Smooth muscle cell (in vitro differentiated cells): ENCODE measurements at regions not wholly inside any gene's neighbourhood (a gene's known extent, or its start where the extent isn't known, plus 50 kb on each side); places are given as distances from the start of the nearest gene placed in this dataset.
A peak's percentile ranks its signal among the peaks of the same experiment; 100 is the strongest.

ENCODE experiments used
- DNase-seq: peaks from one replicate; lab custom pipeline; 2025; ENCODE audit not compliant: unreplicated experiment; lab: John Stamatoyannopoulos, UW
- H2AFZ ChIP-seq: fragments of 200-600 bp; sonication (generic); 2 replicates; pipeline ENCODE4 v1.6.0; 2016; ENCODE audit warnings: antibody characterized with exemption, low read depth, mild to moderate bottlenecking
- H3F3A ChIP-seq: fragments of 200-600 bp; sonication (generic); 2 replicates; pipeline ENCODE4 v1.6.0; 2017; ENCODE audit warnings: antibody characterized with exemption, low read depth
- H3K27ac ChIP-seq: fragments of 200-600 bp; sonication (generic); 2 replicates; pipeline ENCODE4 v1.5.1; 2016; ENCODE audit warnings: low read depth, mild to moderate bottlenecking
- H3K27me3 ChIP-seq: fragments of 200-600 bp; sonication (generic); 2 replicates; pipeline ENCODE4 v1.6.1; 2016; ENCODE audit warnings: low read depth, mild to moderate bottlenecking
- H3K36me3 ChIP-seq: fragments of 200-600 bp; sonication (generic); 2 replicates; pipeline ENCODE4 v1.5.1; 2016; ENCODE audit warnings: low read depth
- H3K4me1 ChIP-seq: fragments of 200-600 bp; sonication (generic); 2 replicates; pipeline ENCODE4 v1.5.1; 2016; ENCODE audit warnings: low read depth
- H3K4me2 ChIP-seq: fragments of 200-600 bp; sonication (generic); 2 replicates; pipeline ENCODE4 v1.6.0; 2016; ENCODE audit warnings: mild to moderate bottlenecking
- H3K4me3 ChIP-seq: fragments of 200-600 bp; sonication (generic); 2 replicates; pipeline ENCODE4 v1.5.1; 2016; ENCODE audit warnings: mild to moderate bottlenecking
- H3K79me2 ChIP-seq: fragments of 200-600 bp; sonication (generic); 2 replicates; pipeline ENCODE4 v1.6.0; 2016; ENCODE audit warnings: low read depth, mild to moderate bottlenecking
- H3K9ac ChIP-seq: fragments of 200-600 bp; sonication (generic); 2 replicates; pipeline ENCODE4 v1.6.0; 2016; ENCODE audit warnings: low read depth
- H3K9me3 ChIP-seq: fragments of 200-600 bp; sonication (generic); replicated peaks from 2 replicates; pipeline ENCODE4 v1.5.1; 2016; ENCODE audit warnings: low read depth
- H4K20me1 ChIP-seq: fragments of 200-600 bp; sonication (generic); 2 replicates; pipeline ENCODE4 v1.6.0; 2016; ENCODE audit warnings: low read depth
- CTCF ChIP-seq: fragments of 200-600 bp; sonication (generic); IDR thresholded peaks from 2 replicates; pipeline ENCODE4 v1.5.1; 2017; ENCODE audit warnings: borderline replicate concordance, mild to moderate bottlenecking, antibody characterized with exemption; ENCODE audit not compliant: insufficient read depth, poor library complexity, severe bottlenecking
- WGBS: methylation state at CpG from one replicate; pipeline ENCODE4 v1.1.7; 2016; ENCODE audit warnings: low lambda C conversion rate; 5-methylcytosine and 5-hydroxymethylcytosine counted together

- H3F3A ChIP-seq = no peaks in the 10 kb centered on the region
- no peaks in the 10 kb centered on the region for H3K4me1 ChIP-seq
- no peak for DNase-seq
- H3K4me2 ChIP-seq = peak overlapping the region; percentile 38
- H2AFZ ChIP-seq = peak overlapping the region; percentile 46
- H3K36me3 ChIP-seq = no peaks in the 10 kb centered on the region
- H3K79me2 ChIP-seq = no peaks in the 10 kb centered on the region
- no peaks in the 10 kb centered on the region for H3K9me3 ChIP-seq
- no peak overlapping the region for H3K4me3 ChIP-seq
- H4K20me1 ChIP-seq = no peaks in the 10 kb centered on the region
- no peak for TF ChIP-seq CTCF
- no peaks in the 10 kb centered on the region for H3K27me3 ChIP-seq
- H3K9ac ChIP-seq = peak overlapping the region; percentile 46
- WGBS = 13% methylated on average over 1 of the region's 1 CpG
- peak overlapping the region; percentile 53 for H3K27ac ChIP-seq
These were observed 608.4 kb upstream of the KCND2 start for GRCh38 chr7:119664601-119665000.

GRCh38 chr7:119665796-119666195, 607.2 kb upstream of the KCND2 start:
- no peak overlapping the region for H2AFZ ChIP-seq
- no peaks in the 10 kb centered on the region for H3K79me2 ChIP-seq
- no peak overlapping the region for H3K4me3 ChIP-seq
- H3K4me2 ChIP-seq = no peak overlapping the region
- no peaks in the 10 kb centered on the region for H3K4me1 ChIP-seq
- no peaks in the 10 kb centered on the region for H3K9me3 ChIP-seq
- no peaks in the 10 kb centered on the region for H3F3A ChIP-seq
- no peak for DNase-seq
- H3K9ac ChIP-seq = no peak overlapping the region
- no peak for TF ChIP-seq CTCF
- no peaks in the 10 kb centered on the region for H3K36me3 ChIP-seq
- H3K27me3 ChIP-seq = no peaks in the 10 kb centered on the region
- no peak overlapping the region for H3K27ac ChIP-seq
- H4K20me1 ChIP-seq = no peaks in the 10 kb centered on the region

- Histone ChIP-seq H3K4me2 (no peak overlapping the region), H3F3A (no peaks in the 10 kb centered on the region), H2AFZ (no peak overlapping the region), H3K4me1 (no peaks in the 10 kb centered on the region), H4K20me1 (no peaks in the 10 kb centered on the region), H3K36me3 (no peaks in the 10 kb centered on the region), H3K9me3 (no peaks in the 10 kb centered on the region), H3K9ac (no peak overlapping the region), H3K27me3 (no peaks in the 10 kb centered on the region), H3K79me2 (no peaks in the 10 kb centered on the region), H3K4me3 (no peak overlapping the region), H3K27ac (no peak overlapping the region)
- no peak for TF ChIP-seq CTCF
- 67% methylated on average over 2 of the region's 2 CpGs for WGBS
- no peak for DNase-seq
These were observed 591.6 kb upstream of the KCND2 start for GRCh38 chr7:119681336-119681735.

- Histone ChIP-seq H3K27me3 (no peaks in the 10 kb centered on the region), H3F3A (no peaks in the 10 kb centered on the region), H3K9ac (no peak overlapping the region), H3K9me3 (no peaks in the 10 kb centered on the region), H3K4me3 (no peak overlapping the region), H3K36me3 (no peaks in the 10 kb centered on the region), H3K4me2 (no peak overlapping the region), H4K20me1 (no peaks in the 10 kb centered on the region), H3K79me2 (no peaks in the 10 kb centered on the region), H3K27ac (no peak overlapping the region), H2AFZ (no peak overlapping the region), H3K4me1 (no peaks in the 10 kb centered on the region)
- no peak for DNase-seq
- no peak for TF ChIP-seq CTCF
These were observed 588.2 kb upstream of the KCND2 start for GRCh38 chr7:119684763-119685162.
